8988T (cell line): ENCODE measurements at regions not wholly inside any gene's neighbourhood (a gene's known extent, or its start where the extent isn't known, plus 50 kb on each side); places are given as distances from the start of the nearest gene placed in this dataset.

Experiments
- DNase-seq: peaks from one replicate; pipeline ENCODE4 v3.0.0; 2011

DNA sequence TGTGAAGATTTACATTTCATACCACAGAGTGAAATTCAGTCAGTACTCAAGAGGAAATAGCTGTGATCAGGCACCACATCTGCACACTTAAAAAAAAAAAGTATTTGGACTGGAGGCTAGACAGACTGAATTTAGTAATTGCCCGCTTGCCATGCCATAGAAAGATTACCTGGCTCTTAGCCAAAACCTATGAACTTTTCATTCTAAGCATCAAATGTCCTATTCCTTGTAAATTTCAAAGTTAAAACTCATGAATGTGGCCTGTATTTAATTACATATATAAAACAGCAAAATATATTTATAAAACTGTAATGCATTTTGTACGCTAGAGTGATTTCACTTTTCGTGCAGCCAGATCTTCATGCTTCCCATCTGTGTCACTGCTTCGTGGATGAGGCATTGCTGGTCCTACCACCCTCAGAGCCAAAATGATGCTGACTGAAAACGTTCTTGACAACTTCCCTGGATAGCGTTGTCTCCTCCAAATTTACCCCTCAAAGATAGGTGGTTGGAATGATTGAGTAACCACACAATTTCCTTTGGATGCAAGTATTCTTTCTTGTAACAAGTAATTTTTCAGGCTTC is 447.9 kb upstream of the SGCD start:
- no peak for DNase-seq

DNA sequence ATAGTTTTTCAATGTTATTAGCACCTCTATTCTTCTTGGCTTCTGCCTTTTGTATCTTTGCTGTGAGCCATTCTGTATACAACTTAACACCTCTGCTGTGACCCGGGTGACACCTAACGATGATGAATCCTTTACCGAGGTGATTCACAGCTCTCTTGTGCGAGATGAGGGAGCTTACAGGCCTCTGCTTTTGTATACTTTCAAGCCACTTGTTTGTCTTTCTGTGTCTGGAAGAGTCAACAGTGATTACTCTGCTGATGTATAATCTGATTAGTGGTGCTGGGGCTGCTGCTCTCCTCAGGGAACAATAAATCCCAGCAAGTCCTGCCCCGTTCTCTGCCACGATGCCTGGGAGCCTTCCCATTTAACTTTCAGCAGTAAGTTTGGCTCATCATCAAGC is 442.9 kb upstream of the SGCD start:
- no peak for DNase-seq

DNA sequence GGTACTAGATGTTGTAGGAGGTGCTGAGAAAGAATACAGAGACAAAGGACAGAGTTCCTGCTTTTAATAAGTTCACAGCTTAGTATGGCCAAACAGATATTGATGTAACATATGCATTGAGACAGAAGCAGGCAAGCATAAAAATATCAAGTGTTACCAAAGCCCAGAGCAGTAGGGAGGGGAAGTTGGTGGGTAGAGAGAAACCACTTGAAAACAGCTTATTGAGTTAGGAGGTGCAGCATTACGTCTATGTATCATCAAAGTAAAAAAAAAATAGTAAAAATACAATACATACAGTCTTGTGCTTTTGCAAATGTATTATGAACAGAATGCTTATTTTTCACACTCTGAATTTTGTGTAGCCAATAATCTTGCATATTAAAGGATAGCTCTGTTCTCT is 441.8 kb upstream of the SGCD start:
- no peak for DNase-seq

DNA sequence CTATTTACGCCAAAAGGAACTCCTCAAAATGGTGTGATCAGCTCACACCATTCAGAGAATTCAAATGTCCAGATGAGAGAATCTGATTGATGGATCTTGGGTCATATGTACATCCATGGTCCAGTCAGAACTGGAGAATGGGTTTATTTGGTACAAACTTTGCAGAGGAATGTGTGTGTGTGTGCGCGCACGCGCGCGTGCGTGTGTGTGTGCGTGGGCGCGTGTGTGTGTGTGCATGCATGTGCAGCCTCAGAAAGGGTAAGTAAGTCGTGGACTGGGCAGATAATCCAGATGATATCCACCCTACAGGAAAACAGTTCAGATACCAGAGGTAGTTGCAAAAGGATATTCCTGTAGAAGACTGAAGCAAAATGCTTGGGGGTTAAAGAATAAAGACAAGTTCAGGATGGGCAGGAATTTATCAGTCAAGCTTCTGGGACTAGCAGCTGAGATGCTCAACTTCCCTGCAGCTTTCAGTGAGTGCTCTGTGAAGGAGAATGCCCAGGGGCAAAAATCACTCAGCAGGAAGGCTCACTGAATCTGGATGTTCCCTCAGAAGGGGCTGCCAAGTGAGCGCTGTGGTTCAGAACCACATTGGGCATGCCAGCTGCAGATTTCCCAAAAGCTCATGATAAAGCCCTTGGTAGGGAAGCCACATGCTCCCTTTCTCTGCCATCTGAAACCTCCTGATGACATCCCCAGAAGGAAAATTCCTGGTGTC is 440.5 kb upstream of the SGCD start:
- DNase-seq, result no peak

DNA sequence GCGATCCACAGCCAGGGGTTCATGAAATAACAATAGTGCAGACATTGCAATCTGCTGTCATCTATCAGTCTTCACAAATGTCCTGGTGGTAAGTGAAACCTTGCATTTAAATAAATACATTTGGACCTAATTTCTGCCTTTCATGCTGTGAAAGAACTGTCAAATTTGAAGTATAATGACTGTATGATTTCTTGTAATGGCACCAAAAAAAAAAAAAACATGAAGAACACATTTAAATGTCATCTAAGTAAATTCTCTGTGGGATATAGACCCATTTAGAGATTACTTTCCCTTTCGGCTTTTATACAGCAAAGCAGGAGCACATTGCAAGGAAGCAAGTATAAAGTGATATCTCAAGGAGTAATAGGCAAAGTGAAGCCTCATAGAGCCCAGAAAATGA is 431.5 kb upstream of the SGCD start:
- no peak for DNase-seq

DNA sequence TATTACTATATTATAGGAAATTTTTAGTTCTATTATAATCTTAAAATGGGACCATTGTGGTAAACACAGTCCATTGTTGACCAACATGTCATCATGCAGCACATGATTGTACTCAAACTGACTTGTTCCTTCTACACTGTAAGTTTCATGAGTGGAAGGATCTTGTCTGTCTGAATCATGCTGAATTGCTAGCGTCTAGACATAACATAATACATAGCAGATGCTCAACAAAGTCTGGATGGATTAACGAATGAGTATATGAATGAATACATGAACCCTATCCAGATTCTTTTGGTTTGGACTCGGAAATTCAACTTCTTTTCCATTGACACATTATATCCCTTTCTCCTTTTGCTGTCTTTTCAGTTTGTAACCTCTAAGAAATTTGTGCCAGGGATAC is 429.2 kb upstream of the SGCD start:
- DNase-seq, result no peak

DNA sequence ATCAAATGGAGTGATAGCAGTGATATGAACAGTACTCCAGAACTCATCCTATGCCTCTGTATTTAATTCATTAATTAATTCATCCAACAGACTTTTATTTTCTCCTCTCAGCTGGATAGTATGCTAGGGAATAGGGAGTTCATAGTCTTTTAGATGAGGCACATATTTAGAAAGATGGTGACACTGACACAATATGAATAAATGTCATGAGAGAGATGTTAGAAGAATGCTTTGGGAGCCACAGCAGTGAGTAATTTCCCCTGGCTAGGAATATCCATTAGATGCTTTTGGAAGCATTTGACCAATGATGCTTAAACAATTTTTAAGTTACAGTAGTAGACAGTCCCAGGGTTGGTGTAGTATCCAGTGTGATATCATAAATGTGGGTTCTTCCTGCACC is 428.7 kb upstream of the SGCD start:
- DNase-seq, result no peak

DNA sequence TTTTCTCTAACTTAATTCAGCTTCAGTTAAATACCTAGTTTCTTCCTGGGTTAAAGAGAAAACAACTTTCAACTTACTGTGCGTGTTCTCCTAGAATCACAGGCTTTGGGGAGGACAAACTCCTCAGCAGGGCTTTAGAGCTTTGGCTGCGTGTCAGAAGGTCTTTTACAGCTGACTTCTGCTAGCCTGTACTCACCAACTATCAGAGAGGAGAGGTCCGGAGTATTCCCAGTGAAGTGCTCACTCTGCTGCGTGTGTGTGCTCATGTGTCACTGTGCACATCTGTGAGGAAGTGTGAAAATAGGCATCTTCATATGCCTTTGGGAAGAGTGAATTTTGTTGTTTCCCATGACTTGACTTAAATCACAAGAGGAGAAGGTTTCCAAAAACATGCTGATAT is 423.2 kb upstream of the SGCD start:
- no peak for DNase-seq

DNA sequence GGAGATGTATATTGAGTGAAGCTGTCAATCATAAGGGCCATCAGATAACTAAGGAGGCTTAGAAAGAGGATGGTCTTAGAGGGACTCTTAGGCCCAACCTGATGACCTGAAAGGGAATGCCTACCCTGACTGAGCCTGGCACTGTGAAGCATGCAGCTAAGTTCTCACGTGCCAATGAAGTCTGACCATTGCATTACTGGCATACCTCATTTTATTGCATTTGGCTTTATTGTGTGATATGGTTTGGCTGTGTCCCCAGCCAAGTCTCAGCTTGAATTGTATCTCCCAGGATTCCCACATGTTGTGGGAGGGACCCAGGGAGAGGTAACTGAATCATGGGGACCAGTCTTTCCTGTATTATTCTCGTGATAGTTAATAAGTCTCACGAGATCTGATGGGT is 421.6 kb upstream of the SGCD start:
- DNase-seq, result no peak

DNA sequence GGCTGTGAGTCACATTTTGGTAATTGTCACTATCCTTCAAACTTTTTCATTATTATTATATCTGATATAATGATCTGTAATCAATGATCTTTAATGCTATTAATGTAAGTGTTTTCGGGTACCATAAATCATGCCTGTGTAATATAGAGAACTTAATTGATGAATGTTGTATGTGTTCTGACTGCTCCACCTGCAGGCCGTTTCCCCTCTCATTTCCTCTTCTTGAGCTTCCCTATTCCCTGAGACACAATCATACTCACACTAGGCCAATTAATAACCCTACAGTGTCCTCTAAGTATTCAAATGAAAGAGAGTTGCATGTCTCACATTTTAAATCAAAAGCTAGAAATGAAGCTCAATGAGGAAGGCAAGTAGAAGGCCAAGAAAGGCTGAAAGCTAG is 420.9 kb upstream of the SGCD start:
- no peak for DNase-seq

DNA sequence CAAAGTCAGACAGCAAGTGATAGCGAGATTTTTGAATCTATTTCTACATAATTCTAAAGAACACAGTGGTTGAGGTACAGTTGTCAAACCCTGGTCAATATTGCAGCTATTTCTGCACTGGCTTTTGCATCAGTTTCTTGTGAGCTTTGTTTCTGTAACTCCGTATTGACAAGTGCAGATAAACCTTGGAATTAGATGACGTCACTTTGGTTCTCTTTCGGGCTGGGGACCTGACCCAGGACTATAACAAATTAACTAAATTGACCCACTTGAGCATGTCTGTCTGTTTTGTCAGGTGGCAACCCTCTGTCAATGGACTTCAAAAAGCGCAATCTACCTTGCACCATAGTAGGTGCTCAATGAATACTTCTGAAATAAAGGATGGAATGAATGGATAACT is 418.4 kb upstream of the SGCD start:
- no peak for DNase-seq

DNA sequence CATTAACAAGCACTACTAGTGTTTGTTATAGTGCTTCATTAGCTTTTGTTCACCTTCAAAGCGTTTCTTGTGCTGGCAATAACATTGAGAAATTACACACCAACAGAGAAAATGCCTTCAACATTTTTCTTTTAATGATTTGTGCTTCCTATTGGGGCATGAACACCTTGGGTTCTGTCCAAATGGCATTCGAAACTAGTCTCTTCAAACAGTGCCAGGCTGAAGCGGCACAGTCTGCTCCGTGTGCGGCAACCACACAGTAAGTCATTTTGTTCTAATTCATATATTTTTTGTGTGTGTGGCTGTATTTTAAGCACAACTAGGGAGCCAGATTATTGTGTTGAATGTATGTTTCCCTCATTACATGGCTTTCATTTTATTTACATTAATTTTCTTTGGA is 414.7 kb upstream of the SGCD start:
- no peak for DNase-seq

DNA sequence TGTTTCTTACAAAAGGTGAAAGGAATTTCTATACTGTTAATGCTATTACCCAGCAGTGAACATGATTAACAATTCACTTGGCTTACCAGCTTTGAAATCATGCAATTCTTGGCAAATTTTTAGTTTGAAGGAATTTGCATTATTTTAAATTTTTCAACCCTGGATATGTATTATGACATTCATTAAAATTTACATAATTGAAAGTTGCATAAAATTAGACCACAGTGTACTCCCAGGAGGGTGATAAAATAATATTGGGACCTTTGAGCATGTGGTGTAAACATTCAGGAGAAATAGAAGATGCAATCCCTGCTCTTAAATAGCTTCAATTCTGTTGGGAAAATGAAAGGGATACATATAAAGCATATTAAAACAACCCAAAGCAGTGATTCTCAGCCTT is 412.2 kb upstream of the SGCD start:
- DNase-seq, result no peak

DNA sequence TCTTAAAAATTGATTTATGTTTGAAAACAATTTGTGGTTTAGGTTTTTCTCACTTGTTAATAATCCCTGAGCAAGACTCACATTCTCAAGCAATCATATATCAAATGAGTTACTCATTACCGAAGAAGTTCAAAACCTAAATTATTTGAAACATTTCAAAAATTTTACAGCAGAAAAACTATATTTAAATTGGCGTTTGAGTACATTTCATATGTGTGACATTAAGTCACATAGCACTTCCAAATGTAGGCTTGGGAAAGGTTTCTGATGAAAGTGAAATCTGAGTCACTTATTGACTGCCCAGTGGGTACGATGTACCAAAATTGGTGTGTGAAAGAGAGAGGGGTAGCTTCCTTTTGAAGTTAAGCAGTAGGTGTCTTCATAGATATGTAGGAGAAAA is 411.4 kb upstream of the SGCD start:
- no peak for DNase-seq

DNA sequence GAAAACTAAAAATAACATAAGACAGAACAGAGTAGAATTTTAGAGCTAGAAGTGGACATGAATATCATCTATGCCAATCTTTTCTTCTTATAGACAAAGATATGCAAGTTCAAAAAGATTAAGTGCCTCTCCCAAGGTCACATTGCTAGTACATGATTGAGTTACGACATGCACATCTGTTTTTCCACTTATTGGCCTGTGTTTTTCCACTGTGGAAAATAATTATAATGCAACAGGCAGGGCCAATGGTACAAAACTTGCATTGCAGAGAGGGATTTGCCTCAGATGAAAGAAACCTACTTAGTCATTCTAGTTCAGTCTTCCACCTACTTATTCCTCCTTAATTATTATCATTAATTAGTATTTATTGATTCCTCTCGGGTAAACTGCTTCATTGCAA is 407.8 kb upstream of the SGCD start:
- no peak for DNase-seq

DNA sequence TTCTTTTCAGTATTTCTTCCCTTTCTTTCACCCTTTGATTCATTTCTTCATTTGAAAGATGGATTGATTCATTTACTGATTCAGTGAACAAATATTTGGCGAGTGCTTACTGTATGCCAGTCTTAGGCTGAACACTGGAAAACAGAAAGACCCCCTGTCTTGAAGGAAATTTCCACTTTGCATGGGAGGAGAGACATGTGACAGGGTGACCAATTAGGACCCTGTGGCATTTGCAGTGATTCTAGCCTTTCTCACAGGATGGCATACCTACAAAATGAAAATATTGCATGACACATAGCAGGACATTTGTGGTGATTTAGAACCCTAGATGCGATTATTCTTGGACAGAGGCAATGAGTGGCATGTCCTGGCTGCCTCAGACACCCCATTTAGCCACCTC is 407.2 kb upstream of the SGCD start:
- no peak for DNase-seq

DNA sequence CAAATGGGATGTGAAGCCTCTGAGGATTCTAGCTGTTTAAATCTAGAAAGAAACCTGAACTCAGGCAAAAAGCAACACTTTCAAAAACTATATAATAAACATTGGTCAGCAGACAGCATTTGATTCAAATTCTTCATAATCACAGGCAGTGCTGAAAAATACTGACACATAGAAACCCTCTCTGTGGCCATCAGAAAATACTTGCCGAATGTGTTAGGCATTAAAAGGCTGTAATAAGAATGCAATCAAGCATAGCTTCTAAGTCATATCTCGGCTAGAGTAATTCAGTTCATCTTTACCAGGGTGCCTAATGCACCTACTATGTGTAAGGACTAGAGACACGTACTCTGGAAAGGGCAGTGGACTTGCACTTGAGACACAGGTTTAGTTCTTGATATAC is 405.3 kb upstream of the SGCD start:
- DNase-seq, result no peak

DNA sequence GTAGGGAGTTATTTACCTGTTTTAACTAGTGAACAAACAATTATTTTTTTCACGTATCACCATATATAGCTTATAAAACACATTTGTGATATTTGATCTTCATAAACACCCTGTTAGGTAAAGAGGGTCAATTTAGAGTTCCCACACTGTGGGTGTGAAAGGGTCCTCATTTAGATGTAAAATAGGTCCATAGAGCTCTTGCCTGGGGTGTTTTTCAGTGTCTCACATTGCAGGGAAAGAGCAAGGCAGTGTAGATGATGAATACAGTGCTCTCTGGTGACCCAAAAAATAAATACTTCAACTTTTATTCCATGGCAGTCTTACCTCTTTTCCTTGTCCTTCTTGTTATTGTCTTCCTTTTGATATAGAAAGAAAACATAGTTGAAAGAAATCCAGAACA is 403.2 kb upstream of the SGCD start:
- no peak for DNase-seq

DNA sequence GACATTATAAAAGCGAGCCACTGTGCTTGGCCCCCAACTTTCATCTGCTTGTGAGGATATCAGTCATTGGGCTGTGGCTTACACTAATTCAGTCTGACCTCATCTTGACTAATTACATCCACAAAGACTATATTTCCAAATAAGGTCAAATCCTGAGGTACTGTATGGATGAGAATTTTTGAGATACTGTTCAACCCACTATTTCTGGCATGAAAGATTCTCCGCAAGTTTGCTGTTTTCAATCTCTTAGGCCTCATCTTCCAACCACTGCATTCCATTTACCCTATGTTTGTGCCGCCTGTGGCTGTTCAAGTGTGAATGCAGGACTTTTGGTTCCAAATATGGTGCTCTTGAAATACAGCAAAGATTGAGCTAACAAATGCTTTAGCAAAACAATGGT is 400.9 kb upstream of the SGCD start:
- DNase-seq, result no peak

DNA sequence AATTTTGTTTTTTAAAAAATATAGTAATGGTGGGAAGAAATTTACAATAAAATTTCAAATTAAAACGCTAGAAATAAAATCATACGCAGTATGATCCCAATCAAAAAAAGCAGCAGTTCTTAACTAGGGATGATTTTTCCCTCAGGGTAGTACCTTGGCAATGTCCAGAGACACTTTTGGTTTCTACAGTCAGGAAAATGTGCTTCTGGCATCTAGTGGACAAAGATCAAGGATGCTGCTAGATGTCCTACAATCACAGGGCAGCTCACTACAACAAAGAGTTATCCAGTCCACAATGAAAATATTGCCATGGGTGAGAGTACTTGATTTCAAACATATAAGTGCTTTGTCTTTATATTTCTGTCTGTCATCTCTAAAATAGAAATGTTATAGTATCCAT is 400.2 kb upstream of the SGCD start:
- DNase-seq, result no peak

DNA sequence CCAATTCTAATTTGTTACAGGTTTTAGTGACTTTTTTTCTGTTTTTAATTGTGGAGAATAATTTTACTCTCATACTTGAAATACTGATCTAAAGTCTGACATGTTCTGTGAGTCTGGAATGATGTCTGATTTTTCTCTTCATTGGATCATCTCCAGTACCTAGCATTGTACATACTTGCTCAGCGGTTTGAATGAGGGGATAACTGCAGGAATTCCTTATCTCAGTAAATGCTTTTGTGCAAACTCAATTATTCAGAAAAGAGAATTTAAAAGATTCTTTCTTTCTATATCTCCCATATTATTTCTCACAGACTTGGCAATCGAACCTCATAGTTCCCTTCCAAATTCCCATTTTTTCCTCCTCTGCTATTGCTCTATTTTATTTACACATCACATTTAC is 397.9 kb upstream of the SGCD start:
- DNase-seq, result no peak

DNA sequence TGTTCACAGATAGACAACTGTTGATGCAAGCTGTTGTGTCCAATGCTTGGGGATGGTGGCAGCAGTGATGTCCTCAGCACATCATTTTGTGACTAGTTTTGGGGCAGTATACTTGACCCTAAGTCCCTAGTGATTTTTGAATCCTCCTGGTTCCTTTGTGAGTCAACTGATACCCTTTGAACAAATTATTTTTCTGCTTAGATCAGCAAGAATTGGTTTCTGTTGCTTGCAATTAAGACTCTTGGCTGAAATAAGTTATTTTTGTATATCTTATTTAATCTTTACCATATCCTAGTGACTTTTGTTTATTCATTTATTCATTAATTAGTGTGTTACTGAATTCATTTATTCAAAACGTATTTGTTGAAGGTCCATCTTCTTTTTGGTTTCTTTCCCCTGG is 392.0 kb upstream of the SGCD start:
- DNase-seq, result no peak

DNA sequence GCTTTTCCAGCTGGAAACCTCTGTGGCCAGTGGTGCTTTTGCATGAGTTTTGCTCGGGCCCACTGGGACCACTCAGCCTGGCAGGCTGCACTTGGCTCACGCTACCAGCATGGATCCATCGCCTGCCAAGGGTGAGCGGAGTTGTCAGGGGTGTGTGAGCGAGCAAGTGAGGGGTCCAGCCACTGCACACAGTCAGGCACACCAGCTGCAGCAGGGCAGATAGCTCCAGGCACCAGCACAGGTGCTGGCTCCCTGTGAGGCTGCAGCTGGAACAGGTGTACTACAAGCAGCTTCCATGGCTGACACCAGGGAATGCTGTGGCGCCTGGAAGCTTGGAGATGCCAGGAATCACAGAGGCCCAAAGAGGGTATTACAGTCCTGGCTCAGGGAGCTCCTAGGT is 391.2 kb upstream of the SGCD start:
- no peak for DNase-seq

DNA sequence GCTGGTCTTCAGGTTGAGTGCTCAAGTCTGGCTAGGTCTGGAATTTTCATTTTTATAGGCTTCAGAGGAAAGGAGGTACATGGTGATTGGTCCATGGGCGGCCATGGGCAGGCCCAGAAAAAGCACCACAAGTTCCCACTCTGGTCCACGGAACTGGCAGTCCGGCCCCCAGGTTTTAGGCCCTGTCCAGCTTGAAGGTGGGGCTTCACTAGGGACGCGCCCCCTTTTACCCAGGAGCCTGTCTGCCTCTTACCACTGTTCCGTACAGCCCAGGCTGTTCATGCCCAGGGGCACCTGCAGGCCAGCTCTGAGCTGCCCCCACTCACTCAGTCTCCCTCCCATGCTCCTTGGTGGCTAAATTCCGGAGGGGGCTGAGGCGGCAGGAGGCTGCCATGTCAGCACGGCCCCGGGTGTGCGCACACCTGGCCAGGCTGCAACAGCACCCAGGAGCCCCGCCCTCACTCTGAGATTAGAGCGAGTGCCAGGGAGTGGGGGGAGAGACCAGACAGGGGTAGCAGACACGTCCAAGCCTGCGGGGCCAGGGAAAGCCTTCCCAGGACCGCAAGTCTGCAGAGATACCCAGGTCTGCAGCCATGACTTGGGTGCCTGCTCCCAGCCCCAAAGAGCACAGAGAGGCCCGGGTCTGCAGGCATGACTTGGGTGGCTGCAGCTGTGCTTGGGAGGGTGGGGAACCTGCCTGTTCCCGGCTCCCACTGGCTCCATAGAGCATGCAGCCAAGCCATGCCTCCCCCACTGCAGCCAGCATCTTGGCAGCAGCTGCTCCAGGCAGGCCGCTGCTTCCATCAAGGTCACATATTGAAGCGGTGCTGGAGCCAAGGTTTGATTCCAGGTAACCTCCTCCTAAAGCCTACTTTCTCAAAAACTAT is 390.2 kb upstream of the SGCD start:
- DNase-seq, result no peak
